Peyer's patch (tissue), 4 donors: ENCODE measurements at regions not wholly inside any gene's neighbourhood (a gene's known extent, or its start where the extent isn't known, plus 50 kb on each side); places are given as distances from the start of the nearest gene placed in this dataset.

Experiments used
- CTCF ChIP-seq, 6 experiments: fragments of 450-650 bp in 4 of 6; fragments of 200-600 bp in 2 of 6; sonication (generic) in 1 of 6; IDR thresholded peaks; one replicate each; pipeline ENCODE4 v1.5.1; 2017 to 2019; ENCODE audit warnings: antibody characterized with exemption in 6 of 6, mild to moderate bottlenecking in 3 of 6, moderate library complexity in 1 of 6
- POLR2A ChIP-seq, 2 donors: fragments of 450-650 bp; IDR thresholded peaks; one replicate each; pipeline ENCODE4 v1.5.1; 2017; ENCODE audit warnings: antibody characterized with exemption in 2 of 2, mild to moderate bottlenecking in 2 of 2, moderate library complexity in 2 of 2

- TF ChIP-seq CTCF (IDR thresholded peaks at IDR 0.05) (no peak), POLR2A (IDR thresholded peaks at IDR 0.05) (no peak)
These were observed 104.3 kb downstream of the DACT2 start for GRCh38 chr6:168215121-168215808.
